Activated T-cell treated with anti-CD3 and anti-CD28 coated beads for 24 hours (primary cell): ENCODE measurements at regions not wholly inside any gene's neighbourhood (a gene's known extent, or its start where the extent isn't known, plus 50 kb on each side); places are given as distances from the start of the nearest gene placed in this dataset.
"Not testable (repeated sequence)": the region's sequence is repeated elsewhere in the genome, so short reads cannot be mapped to it uniquely, and the experiment has no call there.

Experiments
- DNase-seq: peaks from one replicate; pipeline ENCODE4 v3.0.0-alpha.2; 2020; ENCODE audit warnings: low read depth

GRCh38 chr14:86064595-86064994 is 534.7 kb downstream of the FLRT2 start:
- DNase-seq = not testable (repeated sequence)

GRCh38 chr14:86057018-86057667 is 527.2 kb downstream of the FLRT2 start:
- DNase-seq = peak; percentile 5

DNA sequence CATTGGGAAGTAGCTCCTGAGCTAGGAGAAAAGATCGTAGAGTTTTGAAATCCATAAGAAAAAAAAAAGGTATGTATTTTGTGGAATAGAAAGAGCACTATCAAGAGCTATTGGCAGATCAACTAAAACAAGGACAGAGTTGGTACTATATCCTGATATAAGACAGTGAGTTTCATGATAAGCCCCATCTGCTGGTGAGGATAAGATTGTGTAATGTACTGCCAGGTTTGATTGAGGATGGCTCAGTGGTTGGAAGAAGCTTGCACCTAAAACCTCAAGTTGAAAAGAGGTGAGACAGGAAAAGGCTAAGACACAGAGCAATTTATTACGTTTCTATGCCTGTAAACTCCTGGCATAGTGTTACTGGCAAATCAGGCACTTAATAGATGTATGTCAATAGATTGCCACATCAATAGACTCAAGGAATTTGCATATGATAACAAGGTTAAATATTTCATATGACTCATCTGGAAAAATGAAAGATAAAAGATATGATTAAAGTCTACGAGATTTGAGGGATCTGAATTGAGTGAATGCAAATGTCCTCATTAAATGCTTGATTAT is 525.6 kb downstream of the FLRT2 start:
- no peak for DNase-seq

GRCh38 chr14:86052868-86053267 is 522.9 kb downstream of the FLRT2 start:
- no peak for DNase-seq

- DNase-seq = no peak
Observed at GRCh38 chr14:86050757-86051156, 520.8 kb downstream of the FLRT2 start.

- no peak for DNase-seq
Observed at GRCh38 chr14:86050072-86050683, 520.2 kb downstream of the FLRT2 start.

GRCh38 chr14:86039176-86039575 is 509.2 kb downstream of the FLRT2 start:
- no peak for DNase-seq

- DNase-seq = no peak
Observed at GRCh38 chr14:86038387-86039042, 508.6 kb downstream of the FLRT2 start.

GRCh38 chr14:86035882-86036281 is 505.9 kb downstream of the FLRT2 start:
- DNase-seq = no peak

DNA sequence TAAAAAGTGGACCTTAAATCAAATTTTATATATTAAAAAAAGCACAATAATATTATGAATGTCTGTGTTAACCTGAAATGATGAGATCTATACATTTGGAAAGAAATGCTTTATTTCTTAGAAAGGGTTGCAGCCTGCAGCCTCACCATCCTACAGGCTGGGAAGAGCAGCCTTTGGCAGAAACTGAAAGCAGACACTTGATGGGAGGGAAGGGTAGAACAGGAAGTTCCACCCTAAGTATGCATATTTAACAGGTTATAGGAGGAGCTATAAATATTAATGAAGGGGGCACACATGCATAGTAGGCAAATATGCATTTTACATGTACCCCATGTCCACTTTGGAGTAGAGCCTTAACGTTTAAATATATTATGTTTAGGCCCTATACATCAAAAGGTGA is 498.0 kb downstream of the FLRT2 start:
- DNase-seq = no peak

DNA sequence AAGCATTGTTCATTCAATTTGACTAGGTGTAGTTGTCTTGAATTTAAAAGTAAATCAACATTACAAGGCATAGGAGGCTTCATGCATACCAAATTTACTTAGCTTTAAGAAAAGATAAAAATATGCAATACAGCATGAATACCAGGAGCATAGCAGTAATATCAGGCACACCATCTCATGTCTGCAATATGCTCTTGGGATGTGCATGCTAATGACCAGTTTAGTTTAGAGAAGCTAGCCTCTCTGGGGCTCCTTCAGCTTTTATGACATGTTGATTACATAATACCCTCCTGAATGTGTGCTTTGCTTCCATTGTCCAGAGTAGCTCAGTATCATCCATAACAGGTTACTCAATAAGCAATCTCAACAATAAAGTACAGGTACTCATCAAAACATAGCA is 497.2 kb downstream of the FLRT2 start:
- no peak for DNase-seq

DNA sequence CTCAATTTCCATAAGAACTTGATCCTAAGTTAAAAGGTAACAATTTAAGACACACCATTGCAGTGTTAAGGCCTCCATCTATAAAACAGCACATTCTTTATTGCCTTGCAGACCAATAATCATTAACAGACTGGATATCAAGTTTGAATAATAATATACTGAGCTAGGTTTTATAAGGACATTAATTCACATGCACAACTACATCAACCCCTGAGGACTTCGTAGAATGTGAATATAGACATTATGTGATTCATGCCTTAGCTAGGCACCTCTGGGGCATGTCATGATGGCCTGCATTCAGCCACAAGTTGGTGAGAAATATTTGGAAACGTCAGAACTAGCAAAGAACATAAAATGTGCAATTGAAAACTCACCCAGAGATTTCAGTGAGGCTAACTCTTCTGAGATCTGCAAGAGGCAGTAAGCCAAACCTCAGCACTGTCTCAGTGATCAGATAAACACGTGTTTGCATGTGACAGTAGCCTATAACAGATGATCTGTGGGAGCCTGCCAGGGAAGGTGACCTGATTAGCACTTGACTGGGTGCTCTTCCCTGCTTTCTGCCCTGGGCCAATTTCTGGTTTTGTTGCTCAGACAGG is 492.2 kb downstream of the FLRT2 start:
- DNase-seq = no peak

DNA sequence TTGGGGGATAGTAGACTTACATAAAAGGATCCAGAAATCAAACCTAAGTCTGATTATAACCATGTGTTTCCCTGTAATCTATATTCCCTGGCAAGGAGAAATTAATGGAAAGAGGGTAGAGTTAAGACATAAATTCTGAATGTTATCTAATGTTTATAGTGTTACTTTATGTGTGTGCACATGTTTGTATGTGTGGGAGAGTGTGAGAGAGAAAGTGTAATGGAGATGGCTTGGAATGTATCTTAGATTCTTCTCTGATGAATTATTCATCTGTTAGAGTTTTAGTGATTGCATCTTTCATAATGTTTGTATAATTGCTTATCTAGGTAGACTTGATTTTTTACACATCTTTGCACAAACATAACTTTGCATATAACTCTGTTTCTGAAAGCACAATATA is 490.9 kb downstream of the FLRT2 start:
- DNase-seq = no peak

DNA sequence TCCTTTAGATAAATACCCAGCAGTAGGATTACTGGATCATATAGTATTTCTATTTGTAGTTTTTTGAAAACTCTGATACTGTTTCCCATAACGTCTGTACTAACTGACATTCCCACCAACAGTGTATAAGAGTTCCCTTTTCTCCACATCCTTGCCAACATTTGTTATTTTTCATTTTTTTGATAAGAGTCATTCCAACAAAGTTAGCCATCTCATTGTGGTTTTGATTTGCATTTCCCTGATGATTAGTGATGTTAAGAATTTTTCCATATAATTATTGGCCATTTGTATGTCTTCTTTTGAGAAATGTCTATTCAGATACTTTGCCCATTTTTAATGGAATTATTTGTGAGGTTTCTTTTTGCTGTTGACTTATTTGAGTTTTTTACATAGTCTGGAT is 486.0 kb downstream of the FLRT2 start:
- no peak for DNase-seq

- DNase-seq = no peak
Observed at GRCh38 chr14:86015511-86015910, 485.6 kb downstream of the FLRT2 start.

DNA sequence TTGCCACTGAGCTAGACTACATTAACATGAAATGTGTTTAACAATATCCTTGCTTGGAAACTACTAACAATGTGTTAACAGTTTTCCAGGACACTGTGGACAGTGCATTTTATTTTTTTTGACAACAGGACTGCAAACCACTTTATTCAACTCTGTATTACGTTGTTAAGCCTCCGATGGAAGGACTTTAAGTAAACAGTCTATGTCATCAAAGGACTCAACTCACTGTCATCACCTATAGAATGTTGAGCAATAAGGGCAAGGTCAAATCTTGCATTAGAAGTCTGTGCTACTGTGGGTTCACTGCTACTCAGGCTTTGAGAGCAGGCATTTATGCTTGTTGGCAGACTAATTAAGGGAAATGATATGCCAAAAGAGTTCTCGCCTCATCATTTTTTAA is 483.7 kb downstream of the FLRT2 start:
- no peak for DNase-seq

DNA sequence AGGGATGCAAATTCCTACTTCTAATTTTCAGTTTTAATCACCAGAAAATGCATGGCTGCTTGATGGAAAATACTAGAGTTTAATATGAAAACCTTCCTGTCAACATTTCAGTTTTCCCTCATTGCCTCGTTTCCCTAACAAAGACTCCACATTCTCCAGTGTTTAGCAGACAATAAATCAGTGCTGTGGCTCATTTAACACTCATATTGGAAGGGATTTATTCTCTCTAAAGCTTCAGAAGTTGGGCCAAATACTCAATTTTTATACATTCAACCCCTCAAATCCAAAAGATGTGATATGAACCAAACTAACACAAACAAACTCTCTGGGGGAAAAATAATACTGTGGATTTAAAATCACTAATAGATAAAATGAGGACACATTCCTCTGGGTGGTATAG is 482.5 kb downstream of the FLRT2 start:
- no peak for DNase-seq

DNA sequence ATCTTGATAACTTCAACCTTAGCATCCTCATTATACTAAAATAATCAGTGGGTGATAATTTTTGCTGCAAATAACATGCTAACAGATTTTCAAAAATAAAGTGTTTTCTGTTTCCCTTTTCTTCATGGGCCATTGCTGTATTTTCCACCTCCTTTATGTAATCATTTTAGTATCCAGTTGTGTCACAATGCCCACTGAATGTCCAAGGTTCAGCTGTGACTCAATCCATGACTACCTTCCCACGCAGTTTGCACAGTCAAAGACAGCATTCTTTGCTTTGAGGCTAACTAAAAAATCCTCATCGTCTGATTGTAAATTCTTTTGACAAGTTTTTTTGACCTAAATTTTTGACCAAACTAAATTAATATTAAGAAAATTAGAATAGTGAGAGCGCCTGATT is 474.1 kb downstream of the FLRT2 start:
- DNase-seq = no peak

DNA sequence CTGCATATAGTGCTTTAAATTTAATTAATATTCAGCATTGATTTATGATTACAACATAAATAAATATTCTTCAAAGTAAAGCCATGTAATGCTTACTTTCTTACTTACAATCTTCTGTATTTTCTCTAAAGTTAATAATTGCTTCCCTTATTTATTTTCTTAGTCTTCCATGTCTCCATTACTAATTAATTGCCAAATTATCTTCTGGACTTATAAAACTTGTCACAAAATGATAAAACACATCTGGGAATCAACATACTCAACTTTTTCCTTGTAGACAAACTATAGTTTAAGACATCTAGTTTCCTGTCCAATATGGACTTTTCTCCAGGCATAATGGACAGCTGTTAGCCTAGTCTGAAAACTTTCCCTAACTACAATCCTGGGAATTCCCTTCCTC is 466.6 kb downstream of the FLRT2 start:
- no peak for DNase-seq

DNA sequence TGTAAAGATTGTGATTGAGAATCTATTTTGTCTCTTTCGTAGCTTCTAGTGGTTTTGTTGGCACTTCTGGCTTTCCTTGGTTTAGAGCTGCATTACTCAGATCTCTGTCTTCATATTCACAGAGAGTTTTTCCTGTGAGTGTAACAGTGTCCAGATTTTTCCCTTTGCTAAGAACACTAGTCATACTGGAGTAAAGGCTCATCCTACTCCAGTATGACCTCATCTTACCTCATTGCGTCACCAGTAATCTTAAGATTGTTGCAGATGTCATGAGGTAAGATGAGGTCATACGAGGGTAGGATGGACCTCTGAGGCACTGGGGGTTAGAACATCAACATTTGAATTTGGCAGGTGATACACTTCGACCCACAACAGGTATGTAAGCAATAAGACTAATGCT is 461.2 kb downstream of the FLRT2 start:
- no peak for DNase-seq

- DNase-seq = no peak
Observed at GRCh38 chr14:85987907-85988306, 458.0 kb downstream of the FLRT2 start.

- no peak for DNase-seq
Observed at GRCh38 chr14:85987292-85987691, 457.3 kb downstream of the FLRT2 start.
